Stomach smooth muscle (tissue), 2 donors: ENCODE measurements at regions not wholly inside any gene's neighbourhood (a gene's known extent, or its start where the extent isn't known, plus 50 kb on each side); places are given as distances from the start of the nearest gene placed in this dataset.

Source experiments
- H3K27ac ChIP-seq: one replicate; pipeline ENCODE4 v1.7.0; 2013; ENCODE audit warnings: mild to moderate bottlenecking, low read length, inconsistent platforms
- H3K27me3 ChIP-seq, 2 donors: one replicate each; pipeline ENCODE4 v1.7.0; 2013; ENCODE audit warnings: low read length in 2 of 2; ENCODE audit not compliant: insufficient read depth in 2 of 2, control insufficient read depth in 1 of 2
- H3K36me3 ChIP-seq, 2 donors: one replicate each; pipeline ENCODE4 v1.7.0; 2013; ENCODE audit warnings: low read length in 2 of 2; ENCODE audit not compliant: control insufficient read depth in 2 of 2, insufficient read depth in 2 of 2
- H3K4me1 ChIP-seq: one replicate; pipeline ENCODE4 v1.7.0; 2013; ENCODE audit warnings: low read length; ENCODE audit not compliant: control insufficient read depth, insufficient read depth
- H3K4me3 ChIP-seq, 2 donors: one replicate each; pipeline ENCODE4 v1.7.0; 2013; ENCODE audit warnings: low read length in 2 of 2
- H3K9ac ChIP-seq, 2 donors: one replicate each; pipeline ENCODE4 v1.7.0; 2013; ENCODE audit warnings: low read length in 2 of 2, mild to moderate bottlenecking in 1 of 2
- H3K9me3 ChIP-seq, 2 donors: one replicate each; pipeline ENCODE4 v1.7.0; 2013; ENCODE audit warnings: low read length in 2 of 2; ENCODE audit not compliant: control insufficient read depth in 2 of 2
- donor health status: healthy.
- donor health status: Pancreatic carcinoma.

DNA sequence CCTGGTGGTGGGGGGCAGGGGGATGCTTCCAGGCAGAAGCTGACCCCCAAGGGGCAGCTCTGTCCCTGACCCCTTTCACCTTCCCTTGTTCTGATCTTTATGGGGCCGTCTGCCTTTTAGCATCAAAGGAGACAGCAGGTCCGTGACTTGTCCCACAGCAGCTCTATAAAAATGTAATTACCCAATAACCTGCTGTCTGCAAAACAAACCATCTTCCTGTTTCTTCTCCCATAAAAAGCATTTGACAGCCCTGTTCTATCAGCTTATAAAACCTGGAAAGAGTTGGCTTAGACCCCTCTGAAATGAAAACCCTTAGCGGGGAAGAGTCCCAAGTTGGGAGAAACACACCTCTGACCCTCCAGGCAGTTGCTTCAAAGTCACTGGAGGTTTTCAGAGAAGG lies 416.9 kb downstream of the MED13L start:
- no peaks in the 10 kb centered on the region for H3K9me3 ChIP-seq
- H3K9ac ChIP-seq: no peak overlapping the region
- H3K27me3 ChIP-seq: peaks cover 0 to 4% of the 10 kb centered on the region in 2 donors
- H3K4me1 ChIP-seq: no peaks in the 10 kb centered on the region
- H3K4me3 ChIP-seq: no peak overlapping the region
- no peaks in the 10 kb centered on the region for H3K36me3 ChIP-seq
- no peak overlapping the region for H3K27ac ChIP-seq

DNA sequence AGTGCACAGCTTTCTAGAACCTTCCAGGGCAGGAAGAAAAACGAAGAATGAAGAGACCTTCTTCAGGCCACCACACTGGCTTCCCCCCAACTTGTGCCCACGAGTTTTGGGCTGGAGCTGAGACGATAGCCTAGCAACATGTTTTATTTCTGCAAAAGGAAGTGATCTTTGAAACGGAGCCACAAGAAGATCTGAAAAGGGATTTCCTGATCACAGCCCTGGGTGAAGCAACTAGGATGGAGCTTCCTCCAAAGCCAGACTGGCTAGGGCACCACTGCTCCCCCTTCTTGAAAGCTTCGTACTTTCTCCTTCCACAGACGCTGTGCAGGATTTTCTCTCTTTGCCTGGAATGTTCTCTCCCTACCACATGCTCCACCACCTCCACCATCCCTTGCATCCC lies 418.3 kb downstream of the MED13L start:
- no peak overlapping the region for H3K9ac ChIP-seq
- no peak overlapping the region for H3K4me3 ChIP-seq
- H3K36me3 ChIP-seq: no peaks in the 10 kb centered on the region
- peaks cover 0 to 4% of the 10 kb centered on the region in 2 donors for H3K27me3 ChIP-seq
- H3K4me1 ChIP-seq: no peaks in the 10 kb centered on the region
- H3K27ac ChIP-seq: no peak overlapping the region
- no peaks in the 10 kb centered on the region for H3K9me3 ChIP-seq

DNA sequence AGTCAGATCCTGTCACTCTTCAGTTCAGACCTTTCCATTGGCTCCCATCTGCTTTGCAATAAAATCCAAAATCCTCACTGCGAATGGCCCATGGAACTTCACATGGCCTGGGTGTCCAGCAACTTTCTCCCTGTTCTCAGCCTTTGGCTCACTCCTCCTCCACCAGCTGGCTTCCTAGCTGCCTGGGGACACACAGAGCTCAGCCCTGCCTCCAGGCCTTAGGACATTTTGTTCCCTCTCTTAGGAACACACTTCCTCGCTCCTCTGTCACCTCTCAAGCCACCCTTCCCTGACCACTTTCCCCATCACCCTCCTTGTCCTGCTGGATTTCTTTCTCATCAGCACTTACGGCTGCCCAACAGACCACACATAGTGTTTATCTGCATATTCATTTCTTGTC lies 419.6 kb downstream of the MED13L start:
- no peaks in the 10 kb centered on the region for H3K9me3 ChIP-seq
- H3K4me3 ChIP-seq: no peak overlapping the region
- H3K27me3 ChIP-seq: peaks cover 4 to 5% of the 10 kb centered on the region in 2 donors
- no peaks in the 10 kb centered on the region for H3K4me1 ChIP-seq
- H3K9ac ChIP-seq: no peak overlapping the region
- no peak overlapping the region for H3K27ac ChIP-seq
- no peaks in the 10 kb centered on the region for H3K36me3 ChIP-seq

DNA sequence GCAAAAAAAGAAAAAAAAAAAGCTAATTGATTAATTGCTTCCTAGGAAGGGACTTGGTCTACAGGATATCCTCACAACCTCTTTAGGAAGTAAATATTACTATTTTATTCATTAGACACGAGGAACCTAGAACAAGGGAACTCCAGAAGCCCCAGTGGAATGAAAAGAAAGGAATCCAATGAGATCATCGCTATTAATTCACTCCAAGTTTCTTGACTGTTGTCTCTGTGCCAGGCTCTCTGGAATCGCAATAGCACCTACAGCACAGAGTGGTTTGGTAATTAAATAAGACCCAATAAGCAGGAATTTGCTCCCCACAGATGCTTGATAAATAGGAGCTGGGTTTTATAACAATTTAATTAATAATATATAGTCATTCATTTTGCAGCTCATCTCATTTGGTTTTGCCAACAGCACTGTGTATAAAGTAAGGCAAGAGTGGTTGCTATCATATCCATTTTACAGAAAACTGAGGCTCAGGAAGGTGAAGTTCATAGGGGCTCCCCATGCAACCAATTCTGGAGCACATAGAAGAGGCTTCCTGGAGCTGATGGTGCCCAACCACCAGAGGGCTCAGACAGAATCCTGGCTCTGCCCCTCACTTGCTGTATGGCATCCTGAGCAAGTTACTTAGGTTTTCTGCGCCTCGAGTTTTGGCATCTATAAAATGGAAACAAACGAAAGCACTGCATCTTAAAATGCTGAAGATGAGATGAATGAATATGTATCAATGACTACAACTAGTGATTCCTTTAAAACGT lies 420.2 kb downstream of the MED13L start:
- Histone ChIP-seq H3K4me3 (no peak overlapping the region), H3K4me1 (no peaks in the 10 kb centered on the region), H3K9ac (no peak overlapping the region), H3K36me3 (no peaks in the 10 kb centered on the region), H3K27me3 (peaks cover 4 to 5% of the 10 kb centered on the region in 2 donors), H3K9me3 (no peaks in the 10 kb centered on the region), H3K27ac (no peak overlapping the region)

DNA sequence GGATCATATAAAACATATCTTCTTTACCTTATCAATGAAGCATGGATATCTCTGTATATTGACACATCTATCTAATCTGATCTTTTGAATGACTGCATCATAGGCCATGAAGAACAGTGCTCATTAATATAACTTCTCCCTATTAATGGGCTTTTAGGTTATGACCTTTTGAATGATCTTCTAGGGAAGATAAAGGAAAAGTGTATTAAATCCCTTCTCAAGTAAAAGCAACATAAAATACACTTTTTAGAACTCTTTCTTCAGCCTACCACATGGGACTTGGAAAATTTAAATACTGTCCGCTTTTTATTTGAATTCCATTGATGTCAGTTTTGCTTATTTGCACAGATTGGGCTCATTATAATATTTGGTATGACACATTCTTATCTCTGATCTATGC lies 425.4 kb downstream of the MED13L start:
- no peaks in the 10 kb centered on the region for H3K36me3 ChIP-seq

DNA sequence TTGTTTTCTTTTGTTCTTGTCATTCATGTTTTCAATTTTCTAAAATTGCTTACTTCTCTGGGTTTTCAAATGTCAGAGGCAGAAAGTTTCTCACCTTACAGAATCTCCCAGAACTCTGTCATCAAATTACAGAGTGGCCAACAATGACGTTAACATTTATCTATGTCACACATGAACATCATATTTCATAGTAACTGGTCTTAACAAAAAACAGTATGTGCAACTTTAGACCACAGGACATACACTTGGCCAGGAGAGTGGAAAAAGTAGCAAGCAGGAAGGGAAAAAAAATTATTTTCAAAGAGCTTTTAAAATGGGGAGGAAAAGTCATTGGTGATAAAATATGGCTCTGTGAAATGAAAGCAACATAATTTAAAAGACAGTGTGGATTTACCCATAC lies 426.5 kb downstream of the MED13L start:
- Histone ChIP-seq H3K36me3 (no peaks in the 10 kb centered on the region), H3K27me3 (peaks cover 3 to 4% of the 10 kb centered on the region in 2 donors), H3K4me3 (no peak overlapping the region), H3K27ac (no peak overlapping the region), H3K9ac (no peak overlapping the region), H3K4me1 (no peaks in the 10 kb centered on the region), H3K9me3 (peaks cover 0 to 10% of the 10 kb centered on the region in 2 donors)

More for the DNA sequence above, 425.4 kb downstream of the MED13L start:
- Histone ChIP-seq H3K9me3 (peaks cover 0 to 10% of the 10 kb centered on the region in 2 donors), H3K9ac (no peak overlapping the region), H3K4me1 (no peaks in the 10 kb centered on the region), H3K27ac (no peak overlapping the region), H3K4me3 (no peak overlapping the region), H3K27me3 (peaks cover 3 to 4% of the 10 kb centered on the region in 2 donors)

DNA sequence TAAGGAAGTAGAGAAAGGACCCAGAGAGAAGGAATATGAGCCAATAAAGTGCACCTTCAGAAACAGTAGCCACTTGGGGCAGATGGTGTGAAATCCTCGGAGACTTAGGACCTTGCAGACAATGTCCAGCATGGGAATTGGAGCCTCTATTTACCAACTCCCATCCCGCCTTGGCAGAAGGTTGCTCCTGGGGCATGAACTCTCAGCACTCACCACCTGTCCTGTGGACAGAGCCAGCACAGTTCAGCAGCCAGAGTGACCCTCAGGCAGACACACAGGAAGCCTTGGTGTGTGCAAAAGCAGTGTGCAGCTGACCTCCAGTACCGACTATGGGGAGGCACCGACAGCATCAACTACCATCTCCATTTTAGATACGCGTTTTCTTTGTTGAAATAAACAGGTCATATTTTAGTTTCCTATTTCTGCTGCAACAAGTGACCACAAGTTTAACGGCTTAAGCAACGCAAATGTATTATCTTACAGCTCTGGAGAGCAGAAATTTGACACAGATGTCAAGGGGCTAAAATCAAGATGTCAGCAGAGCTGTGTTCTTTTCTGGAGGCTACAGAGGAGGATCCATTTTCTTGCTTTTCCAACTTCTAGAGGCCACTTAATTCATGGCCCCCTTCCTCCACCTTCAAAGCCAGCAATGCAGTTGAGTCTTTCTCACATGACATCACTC lies 428.1 kb downstream of the MED13L start:
- peaks cover 0 to 10% of the 10 kb centered on the region in 2 donors for H3K9me3 ChIP-seq
- H3K9ac ChIP-seq: no peak overlapping the region
- no peaks in the 10 kb centered on the region for H3K36me3 ChIP-seq
- H3K27me3 ChIP-seq: peaks cover 3 to 4% of the 10 kb centered on the region in 2 donors
- no peak overlapping the region for H3K27ac ChIP-seq
- no peak overlapping the region for H3K4me3 ChIP-seq
- H3K4me1 ChIP-seq: no peaks in the 10 kb centered on the region

DNA sequence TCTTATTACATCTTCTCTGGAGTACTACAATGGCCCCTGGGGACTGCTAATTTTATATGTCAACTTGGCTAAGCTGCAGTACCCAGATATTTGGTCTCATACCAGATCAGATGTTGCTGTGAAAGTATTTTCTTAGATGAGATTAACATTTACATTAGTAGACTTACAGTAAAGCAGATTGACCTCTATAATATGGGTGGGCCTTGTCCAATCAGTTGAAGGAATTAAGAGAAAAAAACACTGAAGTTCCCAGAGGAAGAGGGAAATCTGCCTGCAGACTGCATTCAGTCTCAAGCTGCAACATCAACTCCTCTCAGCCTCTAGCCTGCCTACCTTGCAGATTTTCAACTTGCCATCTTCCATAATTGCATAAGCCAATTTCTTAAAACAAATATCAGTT lies 430.1 kb downstream of the MED13L start:
- Histone ChIP-seq H3K9ac (no peak overlapping the region), H3K9me3 (peaks cover 0 to 10% of the 10 kb centered on the region in 2 donors), H3K4me1 (no peaks in the 10 kb centered on the region), H3K27ac (no peak overlapping the region), H3K36me3 (no peaks in the 10 kb centered on the region), H3K4me3 (no peak overlapping the region), H3K27me3 (no peaks in the 10 kb centered on the region)

DNA sequence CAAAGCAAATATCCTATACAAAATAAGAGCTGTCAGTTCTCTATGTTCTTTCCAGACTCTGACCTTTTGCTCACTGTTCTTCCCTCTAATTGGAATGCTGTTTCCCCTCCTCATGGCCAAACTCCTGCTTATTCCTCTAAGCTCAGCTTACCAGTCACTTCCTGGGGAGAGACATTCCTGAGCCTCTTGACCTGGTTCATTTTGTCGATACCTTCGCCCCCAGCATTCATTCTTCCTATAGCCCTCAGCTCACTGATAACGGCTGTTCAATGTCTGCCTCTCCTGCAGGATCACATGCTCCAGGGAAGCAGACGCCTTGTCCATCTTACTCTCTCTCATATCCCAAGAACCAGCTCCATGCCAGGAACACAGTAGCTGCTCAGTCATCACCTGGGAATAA lies 431.0 kb downstream of the MED13L start:
- H3K27me3 ChIP-seq: no peaks in the 10 kb centered on the region
- H3K4me3 ChIP-seq: no peak overlapping the region
- H3K36me3 ChIP-seq: no peaks in the 10 kb centered on the region
- no peak overlapping the region for H3K27ac ChIP-seq
- H3K9me3 ChIP-seq: peaks cover 0 to 10% of the 10 kb centered on the region in 2 donors
- no peak overlapping the region for H3K9ac ChIP-seq
- no peaks in the 10 kb centered on the region for H3K4me1 ChIP-seq

DNA sequence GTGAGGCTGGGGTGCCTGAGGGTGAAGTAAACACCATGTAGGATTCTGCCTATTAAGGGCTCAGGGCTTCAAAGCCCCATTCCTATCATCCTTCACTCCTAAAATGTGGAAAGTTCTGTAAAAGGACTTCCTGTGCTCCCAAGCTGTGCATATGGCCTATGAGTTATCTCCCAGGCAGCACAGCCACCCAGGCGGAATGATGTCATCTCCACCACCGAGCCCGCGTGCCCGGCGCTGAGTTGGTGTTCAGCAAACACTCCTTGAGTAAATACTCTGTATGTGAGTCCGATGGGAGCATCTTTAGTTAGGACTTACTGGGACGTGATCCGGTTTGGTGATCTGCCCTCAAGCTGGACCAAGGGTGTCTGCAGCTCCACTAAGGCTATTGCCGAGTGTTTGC lies 437.3 kb downstream of the MED13L start:
- no peaks in the 10 kb centered on the region for H3K4me1 ChIP-seq
- H3K4me3 ChIP-seq: no peak overlapping the region
- H3K9ac ChIP-seq: no peak overlapping the region
- H3K27me3 ChIP-seq: no peaks in the 10 kb centered on the region
- H3K9me3 ChIP-seq: no peaks in the 10 kb centered on the region
- H3K27ac ChIP-seq: no peak overlapping the region
- H3K36me3 ChIP-seq: no peaks in the 10 kb centered on the region

DNA sequence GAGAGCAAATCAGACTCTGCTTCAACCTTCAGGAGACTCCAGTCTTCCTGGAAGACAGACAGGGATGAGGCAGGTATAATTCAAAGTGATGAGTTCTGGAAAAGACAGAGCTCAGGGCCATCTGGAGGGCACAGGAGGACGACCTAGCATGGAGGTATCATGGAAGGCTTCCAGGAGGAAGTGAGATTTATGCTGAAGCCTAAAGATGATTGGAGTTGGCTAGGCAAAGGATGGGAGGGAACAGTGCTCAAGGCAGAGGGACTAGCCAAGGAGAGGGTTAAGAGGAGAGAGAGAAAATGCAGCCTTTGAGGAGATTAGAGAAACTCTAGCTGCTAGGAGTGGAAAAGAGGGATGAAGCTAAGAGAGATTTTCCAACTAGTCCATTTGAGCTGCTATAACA lies 438.5 kb downstream of the MED13L start:
- no peaks in the 10 kb centered on the region for H3K4me1 ChIP-seq
- no peaks in the 10 kb centered on the region for H3K27me3 ChIP-seq
- H3K4me3 ChIP-seq: no peak overlapping the region
- H3K36me3 ChIP-seq: no peaks in the 10 kb centered on the region
- no peak overlapping the region for H3K9ac ChIP-seq
- H3K27ac ChIP-seq: no peak overlapping the region
- no peaks in the 10 kb centered on the region for H3K9me3 ChIP-seq
